ENCODE measurements at regions not wholly inside any gene's neighbourhood (a gene's known extent, or its start where the extent isn't known, plus 50 kb on each side); places are given as distances from the start of the nearest gene placed in this dataset.

DNA sequence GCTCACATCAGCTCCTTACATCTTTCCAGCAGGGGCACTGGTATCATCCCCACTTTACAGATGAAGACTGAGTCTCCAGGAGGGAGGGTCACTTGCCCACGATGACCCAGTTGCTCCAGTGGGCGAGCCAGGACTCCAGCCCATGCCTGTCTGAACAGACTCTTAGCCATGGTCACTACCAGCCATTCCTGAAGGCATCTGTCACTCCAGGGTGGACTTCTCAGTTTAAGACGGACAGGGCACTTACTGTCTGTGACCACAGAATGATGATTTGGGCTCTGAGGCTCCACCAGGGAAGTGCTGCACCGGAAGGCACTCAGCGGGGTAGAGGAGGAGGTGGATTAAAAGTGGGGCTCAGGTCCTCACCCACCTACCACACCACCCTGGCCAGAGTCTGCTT is 104.0 kb upstream of the SLC6A6 start:
- FAIRE-seq: no peak
- no peak for TF ChIP-seq CTCF (IDR thresholded peaks at IDR 0.05; ENCODE audit: insufficient read depth, missing control alignments)
- DNase-seq (ENCODE audit: insufficient read length, low spot score): no peak

DNA sequence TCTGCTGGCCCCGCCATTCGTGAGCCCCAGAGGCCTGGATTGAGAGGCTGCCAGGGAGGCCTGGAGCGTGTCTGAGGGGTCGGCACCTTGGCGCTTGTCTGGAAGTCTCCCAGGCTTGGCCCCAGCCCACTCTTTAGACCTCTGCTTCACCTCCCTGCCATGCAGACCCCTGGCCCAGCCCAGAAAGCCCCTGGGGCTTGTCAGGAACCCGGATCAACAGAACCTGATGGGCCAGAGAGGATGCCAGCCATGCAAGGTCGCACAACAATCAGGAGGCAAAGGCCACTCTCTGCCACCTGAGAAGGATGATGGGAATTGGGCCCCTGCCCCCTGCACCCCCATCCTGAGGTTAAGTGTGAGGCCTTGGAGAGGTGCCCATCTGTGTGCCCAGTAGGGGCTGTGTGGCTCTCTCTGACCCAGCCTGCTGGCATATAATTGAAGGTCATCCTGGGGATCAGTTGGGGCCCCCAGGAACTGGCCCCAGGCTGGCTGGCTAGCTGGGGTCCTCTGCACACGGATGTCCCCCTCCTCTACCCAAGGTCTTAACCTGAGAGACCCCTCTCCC is 103.3 kb upstream of the SLC6A6 start:
- no peak for DNase-seq (ENCODE audit: insufficient read length, low spot score)
- no peak for FAIRE-seq
- no peak for TF ChIP-seq CTCF (IDR thresholded peaks at IDR 0.05; ENCODE audit: insufficient read depth, missing control alignments)

- no peak for FAIRE-seq
- TF ChIP-seq CTCF (IDR thresholded peaks at IDR 0.05; ENCODE audit: insufficient read depth, missing control alignments): no peak
- no peak for DNase-seq (ENCODE audit: insufficient read length, low spot score)
Measured at GRCh38 chr3:14299767-14300166, 102.6 kb upstream of the SLC6A6 start.

DNA sequence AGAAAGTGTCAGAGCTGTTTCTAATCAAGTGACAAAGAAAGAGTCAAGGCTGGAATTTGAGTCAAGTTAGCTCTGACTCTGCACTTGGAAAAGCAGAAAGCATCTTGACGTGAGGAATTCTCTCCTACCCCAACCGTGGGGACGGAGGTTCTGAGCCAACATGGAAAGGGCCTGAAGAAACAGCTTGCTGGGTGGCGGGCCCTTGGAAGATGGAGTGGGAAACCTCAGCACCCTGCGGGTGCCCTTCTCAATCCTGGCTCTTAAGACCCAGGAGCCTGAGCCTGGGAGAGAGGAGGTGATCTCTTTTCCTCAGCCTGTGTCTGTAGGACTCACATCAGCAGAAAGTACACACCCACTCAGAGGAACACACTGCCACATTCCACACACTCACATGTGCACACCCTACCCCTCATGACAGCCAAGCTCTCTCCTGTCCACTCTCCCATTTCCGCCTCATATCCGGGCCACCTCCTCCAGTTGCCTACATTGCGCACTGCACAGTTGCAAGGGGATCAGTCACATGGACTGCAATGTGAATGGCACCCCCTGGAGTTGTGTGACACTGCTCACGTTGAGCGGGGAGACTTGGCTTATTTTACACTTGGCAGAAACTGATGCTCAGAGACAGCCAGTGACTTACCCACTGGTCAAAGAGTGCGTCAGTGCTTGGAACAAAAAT is 101.5 kb upstream of the SLC6A6 start:
- FAIRE-seq: no peak
- peak; percentile 12 for TF ChIP-seq CTCF (IDR thresholded peaks at IDR 0.05; ENCODE audit: insufficient read depth, missing control alignments)
- DNase-seq (ENCODE audit: insufficient read length, low spot score): no peak

DNA sequence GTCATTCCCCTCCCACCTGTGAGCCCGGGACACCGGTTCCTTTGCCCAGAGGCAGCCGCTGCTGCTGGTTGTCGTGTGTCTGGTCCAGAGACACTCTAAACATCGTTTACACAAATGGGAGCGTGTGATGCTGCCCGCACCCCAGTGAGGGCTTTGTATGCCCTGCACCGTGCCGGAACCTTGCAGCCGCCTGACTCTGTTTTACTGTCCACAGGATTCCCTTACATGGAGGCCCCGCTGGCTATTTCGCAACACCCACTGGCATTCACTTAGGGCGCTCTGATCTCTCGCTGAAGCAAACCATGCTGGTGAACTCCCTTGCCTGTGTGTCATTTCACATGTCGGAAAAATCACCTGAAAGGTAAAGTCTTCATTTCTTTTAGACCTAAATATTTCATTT is 100.8 kb upstream of the SLC6A6 start:
- no peak for FAIRE-seq
- TF ChIP-seq CTCF (IDR thresholded peaks at IDR 0.05; ENCODE audit: insufficient read depth, missing control alignments): no peak
- DNase-seq (ENCODE audit: insufficient read length, low spot score): no peak

DNA sequence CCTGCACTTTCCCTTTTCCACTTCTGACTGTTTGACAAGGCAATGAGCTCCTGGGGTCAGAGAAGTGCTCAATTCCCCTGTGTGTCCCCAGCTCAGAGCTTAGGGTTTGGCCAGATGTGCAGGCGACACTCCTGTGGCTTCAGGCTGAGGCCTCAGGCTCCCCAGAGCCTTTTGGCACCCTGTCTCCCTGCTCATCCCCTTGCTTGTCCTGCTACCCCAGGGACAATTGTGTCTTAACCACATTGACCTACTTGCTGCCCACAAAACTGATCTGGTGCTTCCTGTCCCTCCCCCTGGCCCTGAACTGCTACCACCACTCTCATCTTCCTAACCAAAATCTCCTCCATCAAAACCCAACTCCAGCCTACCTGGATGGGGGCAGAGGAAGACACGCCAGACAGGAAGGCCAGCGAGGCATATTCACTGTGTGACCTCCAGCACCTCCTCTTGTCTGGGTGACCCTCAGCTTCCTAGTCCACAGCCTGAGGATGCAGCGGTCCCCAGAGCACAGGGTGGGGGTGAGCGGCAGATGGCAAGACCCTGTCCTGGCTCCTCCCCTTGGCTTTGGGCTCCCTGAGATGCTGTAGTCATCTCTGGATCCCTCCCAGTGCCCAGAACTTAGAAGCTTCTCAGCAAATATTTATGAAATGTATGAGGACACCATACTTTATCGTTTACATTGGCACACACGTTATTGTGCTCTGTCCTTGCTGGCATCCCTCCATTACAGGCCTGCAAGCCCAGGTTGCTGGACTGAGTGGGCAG is 98.9 kb upstream of the SLC6A6 start:
- TF ChIP-seq CTCF (IDR thresholded peaks at IDR 0.05; ENCODE audit: insufficient read depth, missing control alignments): no peak
- FAIRE-seq (no peak), DNase-seq (ENCODE audit: insufficient read length, low spot score) (no peak)

Measured in D721Med (cell line).